Trophoblast cell (in vitro differentiated cells and primary cell): ENCODE measurements at regions not wholly inside any gene's neighbourhood (a gene's known extent, or its start where the extent isn't known, plus 50 kb on each side); places are given as distances from the start of the nearest gene placed in this dataset.

Experiments used
- DNase-seq, 2 donors: peaks; one replicate each; pipeline ENCODE4 v3.0.0-alpha.2; 2016
- H2AFZ ChIP-seq: 2 replicates; pipeline ENCODE4 v1.6.1; 2013; ENCODE audit warnings: low read length, moderate library complexity, mild to moderate bottlenecking; ENCODE audit not compliant: insufficient read depth, poor library complexity
- H2AK5ac ChIP-seq: 2 replicates; pipeline ENCODE4 v1.6.1; 2013; ENCODE audit warnings: mild to moderate bottlenecking, low read length
- H2BK120ac ChIP-seq: 2 replicates; pipeline ENCODE4 v1.6.1; 2013; ENCODE audit warnings: low read length, mild to moderate bottlenecking, moderate library complexity; ENCODE audit not compliant: insufficient read depth, poor library complexity
- H2BK12ac ChIP-seq: 2 replicates; pipeline ENCODE4 v1.6.1; 2013; ENCODE audit warnings: mild to moderate bottlenecking, low read length, moderate library complexity
- H2BK5ac ChIP-seq: 2 replicates; pipeline ENCODE4 v1.6.1; 2013; ENCODE audit warnings: low read length, low read depth, moderate library complexity, mild to moderate bottlenecking; ENCODE audit not compliant: poor library complexity
- H3K14ac ChIP-seq: 2 replicates; pipeline ENCODE4 v1.6.1; 2013; ENCODE audit warnings: mild to moderate bottlenecking, low read length
- H3K18ac ChIP-seq: 2 replicates; pipeline ENCODE4 v1.6.1; 2013; ENCODE audit warnings: mild to moderate bottlenecking, low read length
- H3K23ac ChIP-seq: 2 replicates; pipeline ENCODE4 v1.6.1; 2013; ENCODE audit warnings: low read length
- H3K27ac ChIP-seq: 2 replicates; pipeline ENCODE4 v1.5.1; 2013; ENCODE audit warnings: low read depth, mild to moderate bottlenecking, inconsistent platforms, low read length, moderate library complexity
- H3K27me3 ChIP-seq: 2 replicates; pipeline ENCODE4 v1.6.1; 2013; ENCODE audit warnings: inconsistent platforms, mild to moderate bottlenecking, low read length, moderate library complexity; ENCODE audit not compliant: insufficient read depth
- H3K36me3 ChIP-seq, 2 experiments: 1 replicate in 1 of 2; 2 replicates in 1 of 2; pipeline ENCODE4 v1.6.1; 2013; ENCODE audit warnings: low read length in 2 of 2, mild to moderate bottlenecking in 2 of 2, moderate library complexity in 1 of 2; ENCODE audit not compliant: insufficient read depth in 2 of 2, control insufficient read depth in 1 of 2
- H3K4ac ChIP-seq: 2 replicates; pipeline ENCODE4 v1.6.1; 2013; ENCODE audit warnings: low read depth, mild to moderate bottlenecking, low read length, moderate library complexity
- H3K4me1 ChIP-seq, 2 experiments: 1 replicate in 1 of 2; 2 replicates in 1 of 2; pipeline ENCODE4 v1.6.1; 2013; ENCODE audit warnings: low read length in 2 of 2, mild to moderate bottlenecking in 2 of 2, moderate library complexity in 1 of 2; ENCODE audit not compliant: insufficient read depth in 2 of 2, control insufficient read depth in 1 of 2
- H3K4me2 ChIP-seq: 2 replicates; pipeline ENCODE4 v1.6.1; 2013; ENCODE audit warnings: inconsistent platforms, mild to moderate bottlenecking, low read length, moderate library complexity
- H3K4me3 ChIP-seq: 2 replicates; pipeline ENCODE4 v1.5.1; 2013; ENCODE audit warnings: mild to moderate bottlenecking, low read depth, low read length, inconsistent platforms
- H3K79me1 ChIP-seq: one replicate; pipeline ENCODE4 v1.6.1; 2013; ENCODE audit warnings: low read length
- H3K79me2 ChIP-seq: 2 replicates; pipeline ENCODE4 v1.6.1; 2013; ENCODE audit warnings: low read length, mild to moderate bottlenecking; ENCODE audit not compliant: control insufficient read depth, insufficient read depth, poor library complexity
- H3K9ac ChIP-seq: 2 replicates; pipeline ENCODE4 v1.6.1; 2013; ENCODE audit warnings: mild to moderate bottlenecking, low read length
- H3K9me3 ChIP-seq: 2 replicates; pipeline ENCODE4 v1.6.1; 2013; ENCODE audit warnings: low read depth, mild to moderate bottlenecking, control low read depth, inconsistent platforms, low read length; ENCODE audit not compliant: insufficient read depth
- H4K12ac ChIP-seq: 2 replicates; pipeline ENCODE4 v1.6.1; 2013; ENCODE audit warnings: low read depth, mild to moderate bottlenecking, low read length, moderate library complexity
- H4K8ac ChIP-seq: 2 replicates; pipeline ENCODE4 v1.6.1; 2013; ENCODE audit warnings: low read depth, mild to moderate bottlenecking, low read length, moderate library complexity
- H4K91ac ChIP-seq: one replicate; pipeline ENCODE4 v1.6.1; 2013; ENCODE audit warnings: low read depth, mild to moderate bottlenecking, low read length, moderate library complexity
- WGBS: extraction: QIAGEN DNeasy Blood & Tissue Kit; methylation state at CpG from one replicate; pipeline ENCODE4 v1.1.7; 2013; ENCODE audit warnings: missing lambda C conversion rate; ENCODE audit not compliant: insufficient read length, insufficient coverage; ENCODE audit errors: extremely low coverage; 5-methylcytosine and 5-hydroxymethylcytosine counted together

GRCh38 chr10:36036137-36036536, 394.0 kb upstream of the FZD8 start:
- Histone ChIP-seq H2AFZ (no peak overlapping the region), H3K14ac (no peak overlapping the region), H3K79me2 (no peaks in the 10 kb centered on the region), H3K4me3 (no peak overlapping the region), H3K4me1 (no peaks in the 10 kb centered on the region), H3K4ac (no peak overlapping the region), H3K9ac (no peak overlapping the region), H4K91ac (no peak overlapping the region), H4K12ac (no peak overlapping the region), H2BK5ac (no peak overlapping the region), H2BK12ac (no peak overlapping the region), H3K4me2 (no peak overlapping the region), H4K8ac (no peak overlapping the region), H2AK5ac (no peak overlapping the region), H3K79me1 (no peaks in the 10 kb centered on the region), H3K9me3 (no peaks in the 10 kb centered on the region), H3K18ac (no peak overlapping the region), H3K36me3 (no peaks in the 10 kb centered on the region), H3K27ac (no peak overlapping the region), H2BK120ac (no peak overlapping the region), H3K27me3 (no peaks in the 10 kb centered on the region), H3K23ac (no peak overlapping the region)
- WGBS = no CpG with 5 or more reads among the region's 5 CpGs
- DNase-seq = no peak

- no peak overlapping the region for H3K23ac ChIP-seq
- H2AK5ac ChIP-seq = no peak overlapping the region
- no peak overlapping the region for H3K4ac ChIP-seq
- H4K8ac ChIP-seq = no peak overlapping the region
- H4K91ac ChIP-seq = no peak overlapping the region
- H4K12ac ChIP-seq = no peak overlapping the region
- no peak overlapping the region for H2BK12ac ChIP-seq
- H3K14ac ChIP-seq = no peak overlapping the region
- H3K4me2 ChIP-seq = no peak overlapping the region
- no peak overlapping the region for H3K4me3 ChIP-seq
- H3K9me3 ChIP-seq = no peaks in the 10 kb centered on the region
- H3K27ac ChIP-seq = no peak overlapping the region
- no peak overlapping the region for H2AFZ ChIP-seq
- no peak overlapping the region for H2BK5ac ChIP-seq
- H3K27me3 ChIP-seq = no peaks in the 10 kb centered on the region
- no peak overlapping the region for H3K18ac ChIP-seq
- no peaks in the 10 kb centered on the region for H3K4me1 ChIP-seq
- H3K9ac ChIP-seq = no peak overlapping the region
- no peaks in the 10 kb centered on the region for H3K79me2 ChIP-seq
- H2BK120ac ChIP-seq = no peak overlapping the region
- no peaks in the 10 kb centered on the region for H3K79me1 ChIP-seq
- no peaks in the 10 kb centered on the region for H3K36me3 ChIP-seq
- DNase-seq = no peak
Observed at GRCh38 chr10:36033808-36034207, 391.7 kb upstream of the FZD8 start.

GRCh38 chr10:36030516-36030915, 388.4 kb upstream of the FZD8 start:
- Histone ChIP-seq H2BK12ac (no peak overlapping the region), H3K4ac (no peak overlapping the region), H3K79me2 (no peaks in the 10 kb centered on the region), H3K23ac (no peak overlapping the region), H2AK5ac (no peak overlapping the region), H3K9ac (no peak overlapping the region), H2BK120ac (no peak overlapping the region), H2AFZ (no peak overlapping the region), H3K27ac (no peak overlapping the region), H4K12ac (no peak overlapping the region), H3K27me3 (no peaks in the 10 kb centered on the region), H3K36me3 (no peaks in the 10 kb centered on the region), H4K8ac (no peak overlapping the region), H3K79me1 (peaks cover 2% of the 10 kb centered on the region), H3K4me3 (no peak overlapping the region), H3K14ac (no peak overlapping the region), H3K9me3 (no peaks in the 10 kb centered on the region), H3K4me1 (peaks cover 0 to 2% of the 10 kb centered on the region in 2 experiments), H4K91ac (no peak overlapping the region), H3K18ac (no peak overlapping the region), H2BK5ac (no peak overlapping the region), H3K4me2 (no peak overlapping the region)
- WGBS = no CpG with 5 or more reads among the region's 3 CpGs
- DNase-seq = no peak

GRCh38 chr10:36026656-36027390, 384.7 kb upstream of the FZD8 start:
- peaks cover 2% of the 10 kb centered on the region for H3K9me3 ChIP-seq
- no peak overlapping the region for H2AK5ac ChIP-seq
- no peak overlapping the region for H3K14ac ChIP-seq
- H3K36me3 ChIP-seq = no peaks in the 10 kb centered on the region
- H2BK120ac ChIP-seq = no peak overlapping the region
- peak; percentile 44 to 78 for DNase-seq
- no CpG with 5 or more reads among the region's 6 CpGs for WGBS
- no peak overlapping the region for H2BK12ac ChIP-seq
- no peaks in the 10 kb centered on the region for H3K27me3 ChIP-seq
- H3K79me1 ChIP-seq = peaks cover 2% of the 10 kb centered on the region
- no peak overlapping the region for H3K4ac ChIP-seq
- H4K91ac ChIP-seq = no peak overlapping the region
- H4K8ac ChIP-seq = no peak overlapping the region
- no peak overlapping the region for H3K9ac ChIP-seq
- H3K4me3 ChIP-seq = no peak overlapping the region
- no peak overlapping the region for H2AFZ ChIP-seq
- no peaks in the 10 kb centered on the region for H3K79me2 ChIP-seq
- H3K4me1 ChIP-seq = peaks cover 5 to 8% of the 10 kb centered on the region in 2 experiments
- no peak overlapping the region for H2BK5ac ChIP-seq
- H3K27ac ChIP-seq = no peak overlapping the region
- H4K12ac ChIP-seq = no peak overlapping the region
- H3K4me2 ChIP-seq = no peak overlapping the region
- H3K18ac ChIP-seq = no peak overlapping the region
- H3K23ac ChIP-seq = no peak overlapping the region
